HL-60/S4 treated with retinoic acid at 250 ng/mL for 4 days and 3 days (cell line): ENCODE measurements at regions not wholly inside any gene's neighbourhood (a gene's known extent, or its start where the extent isn't known, plus 50 kb on each side); places are given as distances from the start of the nearest gene placed in this dataset.
"Not testable (repeated sequence)": the region's sequence is repeated elsewhere in the genome, so short reads cannot be mapped to it uniquely, and the experiment has no call there.

ENCODE experiments used
- in situ Hi-C: fragments of 300-500 bp; cut with MboI; formaldehyde crosslinking; loops from 2 replicates; pipeline ENCODE4 v1.7.0; 2022; ENCODE audit warnings: low sequenced_read_pairs

DNA sequence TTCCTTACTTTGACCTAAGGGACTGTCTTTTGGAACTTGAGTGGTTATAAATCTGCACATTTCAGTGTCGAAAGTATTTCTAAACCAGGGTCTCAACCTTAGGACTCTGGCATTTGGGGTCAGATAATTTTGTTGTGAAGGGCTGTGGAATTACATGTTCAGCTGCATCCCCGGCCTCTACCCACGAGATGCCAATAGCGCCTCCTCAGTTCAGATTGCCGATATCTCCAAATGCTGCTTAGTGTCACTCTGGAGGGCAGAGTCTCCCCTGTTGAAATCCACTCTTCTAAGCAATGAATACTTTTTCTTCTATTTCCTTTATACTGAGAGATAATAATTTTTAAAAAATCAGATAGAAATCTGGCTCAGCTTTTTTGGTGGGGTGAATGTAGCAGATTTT is 379.4 kb upstream of the RGS6 start:
- in situ Hi-C loops, result no loop called here

GRCh38 chr14:71553779-71554178 is 378.4 kb upstream of the RGS6 start:
- in situ Hi-C loops, result no loop called here

DNA sequence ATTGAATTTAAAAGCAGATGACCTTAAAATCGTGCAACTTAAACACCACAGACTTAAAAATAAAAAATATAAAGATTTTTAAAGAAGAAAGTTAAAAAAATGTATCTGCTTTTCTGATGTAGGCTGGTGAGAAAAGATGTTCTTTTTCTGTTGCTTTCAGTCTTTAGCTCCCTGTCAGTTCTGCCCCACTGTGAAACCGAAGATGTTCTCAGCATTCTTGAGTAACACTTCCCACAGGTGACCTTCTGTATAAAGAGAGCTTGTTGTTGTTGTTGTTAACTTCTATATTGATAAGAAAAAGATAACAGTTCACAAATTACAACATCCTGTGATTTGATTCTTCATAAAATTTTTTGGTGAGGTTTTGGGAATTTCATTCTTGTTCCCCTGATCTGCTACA is 377.9 kb upstream of the RGS6 start:
- in situ Hi-C loops, result no loop called here

DNA sequence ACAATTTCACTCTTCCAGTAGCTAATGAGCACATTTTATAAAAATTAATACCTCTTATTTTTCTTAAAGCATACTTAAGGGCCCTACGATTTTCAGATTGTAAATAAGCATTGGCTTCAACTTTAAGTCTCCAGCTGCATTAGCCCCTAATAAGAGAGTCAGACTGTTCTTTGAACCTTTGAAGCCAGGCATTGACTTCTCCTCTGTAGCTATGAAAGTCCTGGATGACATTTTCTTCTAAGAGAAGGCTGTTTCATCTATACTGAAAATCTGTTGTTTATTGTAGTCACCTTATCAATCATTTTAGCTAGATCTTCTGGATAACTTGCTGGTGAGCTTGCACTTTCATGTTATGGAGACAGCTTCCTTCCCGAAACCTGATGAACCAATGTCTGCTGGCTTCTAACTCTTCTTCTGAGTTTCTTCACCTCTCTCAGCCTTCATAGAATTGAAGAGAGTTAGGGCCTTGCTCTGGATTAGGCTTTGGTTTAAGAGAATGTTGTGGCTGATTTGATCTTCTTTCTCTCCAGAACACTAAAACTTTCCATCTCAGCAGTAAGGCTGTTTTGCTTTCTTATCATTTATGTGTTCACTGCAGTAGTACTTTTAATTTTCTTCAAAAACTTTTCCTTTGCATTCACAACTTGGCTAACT is 377.1 kb upstream of the RGS6 start:
- in situ Hi-C loops, result no loop called here

DNA sequence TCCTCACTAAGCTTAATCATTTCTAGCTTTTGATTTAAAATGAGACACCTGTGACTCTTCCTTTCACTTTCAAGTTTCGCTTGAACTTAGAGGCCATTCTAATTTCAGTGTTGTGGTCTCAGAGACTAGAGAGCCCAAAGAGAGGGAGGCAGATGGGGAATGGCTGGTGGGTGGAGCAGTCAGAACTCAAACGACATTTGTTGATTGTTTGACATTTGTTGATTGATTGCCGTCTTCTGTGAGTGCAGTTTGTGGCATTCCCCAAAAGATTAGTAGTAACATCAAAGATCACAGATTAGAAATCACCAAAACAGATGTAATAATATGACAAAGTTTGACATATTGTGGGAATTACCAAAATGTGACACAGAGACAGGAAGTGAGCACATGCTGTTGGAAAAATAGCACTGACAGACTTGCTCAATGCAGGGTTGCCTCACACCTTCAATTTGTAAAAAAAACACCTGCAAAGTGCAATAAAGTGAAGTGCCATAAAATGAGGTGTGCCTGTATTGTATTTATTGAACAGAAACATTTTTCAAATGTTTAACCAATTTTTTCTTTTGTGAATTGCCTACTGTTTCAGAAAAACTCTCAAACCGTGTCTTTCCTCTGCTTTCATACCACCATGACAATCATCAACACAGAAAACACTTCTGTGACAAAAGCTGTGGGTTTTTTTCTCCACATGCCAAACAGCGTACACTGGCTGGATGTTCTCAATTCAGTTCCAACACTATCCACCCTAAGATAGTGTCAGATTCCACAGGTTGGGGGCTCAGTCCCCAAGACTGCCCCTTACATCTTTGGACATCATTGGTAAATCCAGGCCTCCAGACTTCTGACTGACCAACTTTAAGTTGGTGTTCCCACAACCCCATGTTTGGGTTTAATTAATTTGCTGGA is 376.3 kb upstream of the RGS6 start:
- in situ Hi-C loops, result no loop called here

- in situ Hi-C loops, result no loop called here
These were observed 375.5 kb upstream of the RGS6 start for GRCh38 chr14:71556730-71557129.

GRCh38 chr14:71557351-71557750 is 374.9 kb upstream of the RGS6 start:
- in situ Hi-C loops, result no loop called here

GRCh38 chr14:71558943-71559342 is 373.3 kb upstream of the RGS6 start:
- in situ Hi-C loops, result not testable (repeated sequence)

GRCh38 chr14:71560751-71561150 is 371.5 kb upstream of the RGS6 start:
- in situ Hi-C loops, result no loop called here

DNA sequence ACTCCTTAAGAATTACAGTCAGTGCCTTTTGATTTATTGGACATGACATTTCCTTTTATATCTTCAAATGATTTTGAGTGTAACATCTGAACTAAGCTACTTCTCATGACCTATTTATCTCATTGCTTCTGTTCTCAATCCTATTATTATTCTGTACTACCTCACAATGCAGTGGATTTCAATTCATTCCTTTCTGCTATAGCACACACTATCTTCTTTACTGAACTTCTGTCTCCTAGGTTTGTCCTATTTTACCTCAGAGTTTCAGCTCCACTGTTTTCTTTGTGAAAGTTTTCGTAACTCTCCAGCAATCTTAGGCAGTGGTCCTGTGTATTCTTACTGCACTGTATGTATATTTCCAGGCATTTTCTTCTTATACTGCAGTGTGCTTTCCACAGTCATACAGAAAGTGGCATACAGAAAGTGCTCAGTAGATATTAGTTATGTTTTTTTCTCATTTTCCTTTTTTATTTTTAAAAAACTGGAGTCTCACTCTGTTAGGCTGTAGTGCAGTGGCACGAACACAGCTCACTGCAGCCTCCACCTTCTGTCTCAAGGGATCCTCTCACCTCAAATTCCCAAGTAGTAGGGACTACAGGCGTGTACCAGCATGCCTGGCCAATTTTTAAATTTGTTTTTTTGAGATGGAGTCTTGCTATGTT is 368.6 kb upstream of the RGS6 start:
- in situ Hi-C loops, result no loop called here

GRCh38 chr14:71566276-71566675 is 366.0 kb upstream of the RGS6 start:
- in situ Hi-C loops, result no loop called here

- in situ Hi-C loops, result not testable (repeated sequence)
These were observed 364.6 kb upstream of the RGS6 start for GRCh38 chr14:71567499-71568133.

- in situ Hi-C loops, result no loop called here
These were observed 357.3 kb upstream of the RGS6 start for GRCh38 chr14:71574976-71575375.

DNA sequence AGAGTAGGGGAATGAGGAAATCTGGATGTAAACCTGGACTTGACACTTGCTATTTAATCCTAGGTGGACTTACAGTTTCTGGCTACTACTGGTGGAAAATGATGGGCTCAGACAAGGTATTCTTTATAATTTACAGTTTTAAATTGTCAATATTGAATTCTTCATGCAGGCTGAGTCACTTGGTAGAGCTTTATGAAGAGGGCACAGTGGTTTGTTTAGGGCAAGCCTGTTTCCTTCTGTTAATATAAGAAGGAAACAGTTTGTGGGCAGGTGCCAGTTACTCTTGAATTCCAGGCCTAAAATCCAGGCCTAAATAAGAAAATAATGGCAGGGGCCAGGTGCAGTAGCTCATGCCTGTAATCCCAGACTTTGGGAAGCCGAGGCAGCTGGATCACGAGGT is 355.8 kb upstream of the RGS6 start:
- in situ Hi-C loops, result no loop called here

GRCh38 chr14:71579331-71579730 is 352.9 kb upstream of the RGS6 start:
- in situ Hi-C loops, result no loop called here

DNA sequence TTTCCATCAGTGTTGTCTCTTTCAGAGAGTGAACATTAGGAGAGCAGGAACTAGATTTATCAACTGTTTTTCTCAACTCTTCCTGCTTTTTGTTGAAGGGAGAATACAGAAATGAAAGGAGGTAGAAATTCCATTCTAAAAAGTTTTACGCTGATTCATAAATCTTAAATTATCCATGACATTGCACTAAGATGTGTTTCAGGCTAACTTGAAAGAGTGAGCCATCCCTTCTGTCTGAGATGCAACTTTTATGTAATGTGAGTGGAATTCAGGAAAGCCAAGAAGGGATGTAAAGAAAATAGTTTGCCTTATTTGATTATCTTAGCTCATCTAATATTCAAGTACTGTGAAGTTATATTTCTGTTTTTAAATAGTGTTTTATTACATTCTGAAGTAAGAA is 349.5 kb upstream of the RGS6 start:
- in situ Hi-C loops, result no loop called here

DNA sequence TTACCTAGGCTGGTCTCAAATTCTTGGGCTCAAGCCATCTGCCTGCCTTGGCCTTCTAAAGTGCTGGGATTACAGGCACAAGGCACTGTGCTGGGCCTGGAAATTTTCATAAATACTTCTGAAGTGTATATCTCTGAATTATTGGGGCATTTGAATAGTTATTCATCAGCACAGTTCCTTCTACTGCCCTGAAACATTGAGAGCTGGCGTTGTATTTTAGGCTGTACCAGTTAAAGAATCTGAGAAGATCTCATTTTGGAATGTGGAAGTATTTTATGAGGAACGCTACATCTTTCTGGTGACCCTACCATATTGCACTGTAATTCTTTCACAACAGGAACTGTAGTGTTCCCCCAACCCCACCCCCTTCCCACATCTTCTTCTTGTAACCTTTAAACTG is 349.0 kb upstream of the RGS6 start:
- in situ Hi-C loops, result no loop called here

DNA sequence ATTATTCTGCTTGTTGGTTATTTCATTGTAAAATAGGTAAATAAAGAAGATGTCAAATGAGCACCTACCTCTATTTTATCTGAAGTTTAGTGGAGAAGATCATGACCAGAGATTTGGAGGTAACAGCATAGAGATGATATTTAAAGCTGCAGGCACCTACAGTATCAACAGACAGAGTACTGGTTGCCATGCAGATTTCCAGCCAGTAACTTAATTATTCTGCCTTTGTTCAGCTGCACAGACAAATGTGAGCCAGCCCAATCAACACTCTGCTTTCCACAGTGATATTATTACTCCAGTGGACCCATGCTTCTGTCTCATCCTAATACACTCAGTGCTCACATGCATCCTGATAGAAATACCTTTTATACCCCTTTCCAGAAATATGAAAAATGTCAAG is 348.5 kb upstream of the RGS6 start:
- in situ Hi-C loops, result no loop called here

GRCh38 chr14:71585361-71585760 is 346.9 kb upstream of the RGS6 start:
- in situ Hi-C loops, result no loop called here

GRCh38 chr14:71586131-71586897 is 345.9 kb upstream of the RGS6 start:
- in situ Hi-C loops, result no loop called here

DNA sequence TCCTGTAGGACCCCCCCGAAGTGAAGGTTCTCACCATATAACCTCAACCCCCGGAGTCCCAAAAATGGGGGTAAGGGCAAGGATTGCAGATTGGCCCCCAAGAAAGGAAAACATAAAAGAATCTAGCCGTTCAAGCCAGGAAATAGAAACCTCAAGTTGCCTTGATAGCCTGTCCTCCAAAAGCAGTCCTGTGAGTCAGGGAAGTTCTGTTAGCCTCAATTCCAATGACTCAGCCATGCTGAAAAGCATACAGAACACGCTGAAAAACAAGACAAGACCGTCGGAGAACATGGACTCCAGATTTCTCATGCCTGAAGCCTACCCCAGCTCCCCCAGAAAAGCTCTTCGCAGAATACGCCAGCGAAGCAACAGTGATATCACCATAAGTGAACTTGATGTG is 344.2 kb upstream of the RGS6 start:
- in situ Hi-C loops, result no loop called here
